HT1080 (cell line): ENCODE measurements at regions not wholly inside any gene's neighbourhood (a gene's known extent, or its start where the extent isn't known, plus 50 kb on each side); places are given as distances from the start of the nearest gene placed in this dataset.
"Not testable (repeated sequence)": the region's sequence is repeated elsewhere in the genome, so short reads cannot be mapped to it uniquely, and the experiment has no call there.

Experiments
- DNase-seq: peaks from one replicate; pipeline ENCODE4 v3.0.0-alpha.2; 2015; ENCODE audit warnings: low read depth

- no peak for DNase-seq
Measured at GRCh38 chr4:147101678-147102077, 156.0 kb upstream of the TTC29 start.

GRCh38 chr4:147102596-147102995, 156.9 kb upstream of the TTC29 start:
- no peak for DNase-seq

GRCh38 chr4:147103403-147103946, 157.8 kb upstream of the TTC29 start:
- peak; percentile 95 for DNase-seq

GRCh38 chr4:147104768-147105167, 159.1 kb upstream of the TTC29 start:
- no peak for DNase-seq

GRCh38 chr4:147108409-147108808, 162.7 kb upstream of the TTC29 start:
- DNase-seq: no peak

- no peak for DNase-seq
Measured at GRCh38 chr4:147109800-147110199, 164.1 kb upstream of the TTC29 start.

- DNase-seq: peak; percentile 18
Measured at GRCh38 chr4:147110473-147111367, 165.1 kb upstream of the TTC29 start.

- not testable (repeated sequence) for DNase-seq
Measured at GRCh38 chr4:147112196-147112595, 166.5 kb upstream of the TTC29 start.

GRCh38 chr4:147117431-147117830, 171.8 kb upstream of the TTC29 start:
- DNase-seq: no peak

GRCh38 chr4:147118528-147118927, 172.9 kb upstream of the TTC29 start:
- DNase-seq: no peak

- no peak for DNase-seq
Measured at GRCh38 chr4:147122685-147123084, 177.0 kb upstream of the TTC29 start.

GRCh38 chr4:147123146-147123545, 177.5 kb upstream of the TTC29 start:
- DNase-seq: no peak

GRCh38 chr4:147128787-147129186, 183.1 kb upstream of the TTC29 start:
- DNase-seq: no peak

- no peak for DNase-seq
Measured at GRCh38 chr4:147129687-147130086, 184.0 kb upstream of the TTC29 start.

GRCh38 chr4:147134536-147135210, 189.0 kb upstream of the TTC29 start:
- DNase-seq: no peak

GRCh38 chr4:147136310-147136709, 190.6 kb upstream of the TTC29 start:
- no peak for DNase-seq

- DNase-seq: no peak
Measured at GRCh38 chr4:147136751-147137150, 191.1 kb upstream of the TTC29 start.

GRCh38 chr4:147137280-147137679, 191.6 kb upstream of the TTC29 start:
- DNase-seq: no peak

- DNase-seq: no peak
Measured at GRCh38 chr4:147138171-147138570, 192.5 kb upstream of the TTC29 start.

- no peak for DNase-seq
Measured at GRCh38 chr4:147139455-147140198, 194.0 kb upstream of the TTC29 start.

- DNase-seq: no peak
Measured at GRCh38 chr4:147151763-147152162, 206.1 kb upstream of the TTC29 start.
